Choroid plexus epithelial cell (primary cell): ENCODE measurements at regions not wholly inside any gene's neighbourhood (a gene's known extent, or its start where the extent isn't known, plus 50 kb on each side); places are given as distances from the start of the nearest gene placed in this dataset.

Experiments
- DNase-seq: peaks from one replicate; pipeline ENCODE4 v3.0.0-alpha.2; 2010; ENCODE audit warnings: low read depth
- H3K4me3 ChIP-seq: 2 replicates; pipeline ENCODE4 v1.5.1; 2011; ENCODE audit warnings: low read depth, mild to moderate bottlenecking, control low read depth, low read length, moderate library complexity
- CTCF ChIP-seq: conservative IDR thresholded peaks from 2 replicates; pipeline ENCODE4 v1.5.1; 2011; ENCODE audit warnings: low read depth, mild to moderate bottlenecking, control low read depth, inconsistent platforms, low read length, moderate library complexity

GRCh38 chr15:98127586-98127985 lies 167.1 kb downstream of the ARRDC4 start:
- no peak for DNase-seq
- TF ChIP-seq CTCF = no peak
- H3K4me3 ChIP-seq = no peak overlapping the region

GRCh38 chr15:98131924-98132323 lies 171.4 kb downstream of the ARRDC4 start:
- no peak for TF ChIP-seq CTCF
- DNase-seq = no peak
- H3K4me3 ChIP-seq = no peak overlapping the region

- no peak for TF ChIP-seq CTCF
- H3K4me3 ChIP-seq = no peak overlapping the region
- no peak for DNase-seq
These were observed 174.4 kb downstream of the ARRDC4 start for GRCh38 chr15:98134905-98135304.

GRCh38 chr15:98138910-98139309 lies 178.4 kb downstream of the ARRDC4 start:
- no peak overlapping the region for H3K4me3 ChIP-seq
- no peak for DNase-seq
- TF ChIP-seq CTCF = no peak

GRCh38 chr15:98139337-98139736 lies 178.8 kb downstream of the ARRDC4 start:
- H3K4me3 ChIP-seq = no peak overlapping the region
- no peak for DNase-seq
- TF ChIP-seq CTCF = no peak

- no peak for DNase-seq
- no peak overlapping the region for H3K4me3 ChIP-seq
- no peak for TF ChIP-seq CTCF
These were observed 182.1 kb downstream of the ARRDC4 start for GRCh38 chr15:98142572-98142971.

GRCh38 chr15:98143116-98143515 lies 182.6 kb downstream of the ARRDC4 start:
- DNase-seq = peak; percentile 28
- no peak for TF ChIP-seq CTCF
- H3K4me3 ChIP-seq = no peak overlapping the region
